Left lung (tissue), 4 donors: ENCODE measurements at regions not wholly inside any gene's neighbourhood (a gene's known extent, or its start where the extent isn't known, plus 50 kb on each side); places are given as distances from the start of the nearest gene placed in this dataset.

Experiments
- ATAC-seq: fragments of 200-7000 bp; cut with Tn5 transposase; one replicate; pipeline ENCODE4 v1.9.1; 2020; ENCODE audit warnings: moderate library complexity
- DNase-seq, 4 donors: peaks; one replicate each; pipeline ENCODE4 v3.0.0-alpha.2; 2013 to 2020
- H3K27ac ChIP-seq, 2 donors: fragments of 200-600 bp; sonication (generic) in 1 of 2; one replicate each; pipeline versions ENCODE4 v1.5.0 to v1.8.0; 2020 to 2021
- H3K27me3 ChIP-seq, 2 donors: fragments of 200-600 bp; sonication (generic) in 1 of 2; one replicate each; pipeline versions ENCODE4 v1.5.0 to v1.8.0; 2020 to 2021
- H3K36me3 ChIP-seq, 2 donors: fragments of 200-600 bp; sonication (generic) in 1 of 2; one replicate each; pipeline versions ENCODE4 v1.5.0 to v1.8.0; 2020 to 2021
- H3K4me1 ChIP-seq, 2 donors: fragments of 200-600 bp; one replicate each; pipeline ENCODE4 v1.8.0; 2021
- H3K4me3 ChIP-seq, 2 donors: fragments of 200-600 bp; sonication (generic) in 1 of 2; one replicate each; pipeline versions ENCODE4 v1.5.0 to v1.8.0; 2020 to 2021; ENCODE audit warnings: mild to moderate bottlenecking in 1 of 2
- H3K9me3 ChIP-seq, 2 donors: fragments of 200-600 bp; sonication (generic) in 1 of 2; one replicate each; pipeline versions ENCODE4 v1.5.0 to v1.8.0; 2020 to 2021
- intact Hi-C, 2 donors: fragments of 100-400 bp; cut with DNase I; formaldehyde crosslinking; loops; one replicate each; pipeline versions ENCODE4 v1.11.2 to v1.14.2; 2022
- TF ChIP-seq, protein P1 (sequence below), 2 donors: fragments of 200-600 bp; sonication (generic) in 1 of 2; IDR thresholded peaks; one replicate each; pipeline versions ENCODE4 v1.5.0 to v1.8.0; 2021; ENCODE audit warnings: antibody characterized with exemption in 2 of 2
- donor health status: DM: no; HTN: yes; CAD: no.
- donor health status: DM: no; HTN: no; CAD: no.

DNA sequence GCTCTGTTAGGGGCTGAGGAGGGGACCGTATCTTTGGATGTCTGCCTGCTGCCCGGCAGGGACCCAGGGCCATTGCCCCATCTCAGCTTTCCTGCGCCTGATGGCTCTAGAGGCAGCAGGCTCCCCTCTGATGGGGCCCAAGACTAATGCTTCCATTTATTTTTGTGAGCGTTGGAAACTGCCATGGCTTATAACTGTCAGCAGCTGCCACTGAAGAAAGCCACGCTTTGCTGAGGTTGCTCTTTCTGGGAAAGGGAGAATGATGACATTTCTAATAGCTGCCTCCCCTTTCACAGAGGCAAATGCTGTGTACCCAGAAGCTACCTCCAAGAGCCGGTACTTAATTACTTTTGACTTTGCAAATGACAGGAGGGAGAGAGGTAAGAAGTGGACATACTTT is 103.8 kb downstream of the HAPSTR1 start:
- Histone ChIP-seq H3K27me3 (no peaks in the 10 kb centered on the region), H3K27ac (no peak overlapping the region), H3K36me3 (no peaks in the 10 kb centered on the region), H3K9me3 (peaks cover 0 to 4% of the 10 kb centered on the region in 2 donors), H3K4me1 (no peaks in the 10 kb centered on the region), H3K4me3 (no peak overlapping the region)
- TF ChIP-seq, protein P1, sequence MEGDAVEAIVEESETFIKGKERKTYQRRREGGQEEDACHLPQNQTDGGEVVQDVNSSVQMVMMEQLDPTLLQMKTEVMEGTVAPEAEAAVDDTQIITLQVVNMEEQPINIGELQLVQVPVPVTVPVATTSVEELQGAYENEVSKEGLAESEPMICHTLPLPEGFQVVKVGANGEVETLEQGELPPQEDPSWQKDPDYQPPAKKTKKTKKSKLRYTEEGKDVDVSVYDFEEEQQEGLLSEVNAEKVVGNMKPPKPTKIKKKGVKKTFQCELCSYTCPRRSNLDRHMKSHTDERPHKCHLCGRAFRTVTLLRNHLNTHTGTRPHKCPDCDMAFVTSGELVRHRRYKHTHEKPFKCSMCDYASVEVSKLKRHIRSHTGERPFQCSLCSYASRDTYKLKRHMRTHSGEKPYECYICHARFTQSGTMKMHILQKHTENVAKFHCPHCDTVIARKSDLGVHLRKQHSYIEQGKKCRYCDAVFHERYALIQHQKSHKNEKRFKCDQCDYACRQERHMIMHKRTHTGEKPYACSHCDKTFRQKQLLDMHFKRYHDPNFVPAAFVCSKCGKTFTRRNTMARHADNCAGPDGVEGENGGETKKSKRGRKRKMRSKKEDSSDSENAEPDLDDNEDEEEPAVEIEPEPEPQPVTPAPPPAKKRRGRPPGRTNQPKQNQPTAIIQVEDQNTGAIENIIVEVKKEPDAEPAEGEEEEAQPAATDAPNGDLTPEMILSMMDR (IDR thresholded peaks at IDR 0.05): no peak
- intact Hi-C loops: no loop called here
- ATAC-seq (no peak), DNase-seq (peak in 2 of 4 donors; percentile 45 to 65)

DNA sequence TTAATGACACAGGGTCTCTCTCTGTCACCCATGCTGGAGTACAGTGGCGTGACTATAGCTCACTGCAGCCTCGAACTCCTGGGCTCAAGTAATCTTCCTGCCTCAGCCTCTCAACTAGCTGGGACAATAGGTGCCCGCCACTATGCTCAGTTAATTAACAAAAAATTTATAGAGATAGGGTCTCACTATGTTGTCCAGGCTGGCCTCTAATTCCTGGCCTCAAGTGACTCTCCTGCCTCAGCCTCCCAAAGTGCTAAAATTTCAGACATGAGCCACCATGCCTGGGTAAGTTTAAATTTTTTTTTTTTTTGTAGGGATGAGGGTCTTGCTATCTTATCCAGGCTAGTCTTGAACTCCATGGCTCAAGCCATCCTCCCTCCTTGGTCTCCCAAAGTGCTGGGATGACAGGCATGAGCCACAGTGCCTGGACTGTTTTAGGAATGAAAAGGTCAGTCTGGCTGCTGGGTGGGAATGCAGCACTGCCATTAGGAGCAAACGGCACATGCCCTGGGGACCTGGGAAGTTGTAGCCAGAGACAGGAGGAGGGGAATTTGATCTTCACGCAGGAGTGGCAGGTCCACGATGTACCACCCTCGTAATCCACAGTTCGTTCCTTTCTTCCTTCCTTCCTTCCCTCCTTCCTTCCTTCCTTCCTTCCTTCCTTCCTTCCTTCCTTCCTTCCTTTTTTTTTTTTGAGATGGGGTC is 106.7 kb downstream of the HAPSTR1 start:
- Histone ChIP-seq H3K4me3 (no peak overlapping the region), H3K27ac (no peak overlapping the region), H3K4me1 (no peaks in the 10 kb centered on the region), H3K9me3 (peaks cover 0 to 14% of the 10 kb centered on the region in 2 donors), H3K27me3 (no peaks in the 10 kb centered on the region), H3K36me3 (no peaks in the 10 kb centered on the region)
- TF ChIP-seq, protein P1 (IDR thresholded peaks at IDR 0.05): no peak
- intact Hi-C loops: no loop called here
- no peak for ATAC-seq
- DNase-seq: no peak

DNA sequence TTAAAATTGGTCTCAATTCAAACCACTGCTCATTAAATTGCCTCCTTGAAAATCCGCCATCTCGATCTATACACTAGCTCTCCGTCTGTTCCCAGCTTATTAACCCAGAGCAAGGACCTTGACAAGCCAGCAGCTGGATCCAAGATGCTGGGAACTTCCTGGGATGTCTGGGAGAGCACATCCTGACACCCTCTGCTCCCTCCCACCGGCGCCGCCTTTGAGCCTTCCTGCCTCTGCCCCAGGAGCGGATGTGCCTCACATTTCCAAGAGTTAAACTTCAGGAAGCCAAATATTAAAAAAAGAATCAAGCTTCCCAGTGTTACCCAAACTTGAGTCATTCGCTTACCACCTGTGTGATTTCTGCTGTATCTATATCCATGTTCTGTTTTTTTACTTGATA is 107.9 kb downstream of the HAPSTR1 start:
- no peaks in the 10 kb centered on the region for H3K36me3 ChIP-seq
- no peak overlapping the region for H3K4me3 ChIP-seq
- H3K27ac ChIP-seq: no peak overlapping the region
- intact Hi-C loops: no loop called here
- TF ChIP-seq, protein P1 (IDR thresholded peaks at IDR 0.05): no peak
- ATAC-seq: no peak
- H3K4me1 ChIP-seq: no peaks in the 10 kb centered on the region
- peaks cover 0 to 21% of the 10 kb centered on the region in 2 donors for H3K9me3 ChIP-seq
- peak in 1 of 4 donors; percentile 23 for DNase-seq
- no peaks in the 10 kb centered on the region for H3K27me3 ChIP-seq

DNA sequence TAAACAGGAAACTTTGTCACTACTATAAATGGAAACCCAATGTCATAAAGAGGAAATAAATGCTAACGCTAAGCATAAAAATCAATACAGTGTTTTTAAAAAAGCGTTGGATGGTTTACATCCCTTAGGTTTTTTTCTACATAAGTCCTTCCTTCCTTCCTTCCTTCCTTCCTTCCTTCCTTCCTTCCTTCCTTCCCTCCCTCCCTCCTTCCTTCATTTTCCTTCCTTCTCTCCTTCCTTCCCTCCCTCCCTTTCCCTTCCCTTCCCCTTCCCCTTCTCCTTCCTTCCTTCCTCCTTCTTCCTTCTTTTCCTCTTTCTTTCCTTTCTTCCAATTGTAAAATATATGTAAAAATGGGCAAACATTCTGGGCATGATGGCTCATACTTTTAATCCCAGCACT is 108.3 kb downstream of the HAPSTR1 start:
- TF ChIP-seq, protein P1 (IDR thresholded peaks at IDR 0.05): no peak

DNA sequence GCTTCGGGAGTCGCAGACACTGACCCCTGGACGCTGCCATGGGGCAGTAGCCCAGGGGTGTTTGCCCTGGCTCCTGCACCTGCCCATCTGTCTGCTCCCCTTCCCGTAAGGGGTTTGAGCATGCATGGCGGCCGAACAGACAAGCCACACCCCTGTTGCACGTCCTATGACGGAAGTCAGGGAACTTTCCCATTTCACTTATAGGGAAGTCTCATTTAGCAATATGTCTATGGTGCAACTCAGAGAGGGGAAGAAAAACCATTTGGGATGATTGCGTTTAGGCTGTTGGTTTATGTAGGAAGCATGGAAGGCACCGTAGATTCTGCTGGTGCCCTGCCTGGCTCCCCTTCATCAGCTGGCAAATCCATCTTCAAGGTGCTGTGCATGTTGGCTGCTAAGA is 112.5 kb downstream of the HAPSTR1 start:
- Histone ChIP-seq H3K4me3 (no peak overlapping the region), H3K9me3 (peaks cover 0 to 21% of the 10 kb centered on the region in 2 donors), H3K27me3 (no peaks in the 10 kb centered on the region), H3K36me3 (no peaks in the 10 kb centered on the region), H3K4me1 (no peaks in the 10 kb centered on the region), H3K27ac (no peak overlapping the region)
- TF ChIP-seq, protein P1 (IDR thresholded peaks at IDR 0.05): no peak
- DNase-seq: no peak
- intact Hi-C loops: no loop called here
- ATAC-seq: no peak

More for the DNA sequence above, 108.3 kb downstream of the HAPSTR1 start:
- Histone ChIP-seq H3K27ac (no peak overlapping the region), H3K27me3 (no peaks in the 10 kb centered on the region), H3K36me3 (no peaks in the 10 kb centered on the region), H3K9me3 (peaks cover 0 to 21% of the 10 kb centered on the region in 2 donors), H3K4me3 (no peak overlapping the region), H3K4me1 (no peaks in the 10 kb centered on the region)
- ATAC-seq (no peak), DNase-seq (no peak)
- intact Hi-C loops: no loop called here
